ENCODE measurements at regions not wholly inside any gene's neighbourhood (a gene's known extent, or its start where the extent isn't known, plus 50 kb on each side); places are given as distances from the start of the nearest gene placed in this dataset.
A peak's percentile ranks its signal among the peaks of the same experiment; 100 is the strongest.
"Not testable (repeated sequence)": the region's sequence is repeated elsewhere in the genome, so short reads cannot be mapped to it uniquely, and the experiment has no call there.

DNA sequence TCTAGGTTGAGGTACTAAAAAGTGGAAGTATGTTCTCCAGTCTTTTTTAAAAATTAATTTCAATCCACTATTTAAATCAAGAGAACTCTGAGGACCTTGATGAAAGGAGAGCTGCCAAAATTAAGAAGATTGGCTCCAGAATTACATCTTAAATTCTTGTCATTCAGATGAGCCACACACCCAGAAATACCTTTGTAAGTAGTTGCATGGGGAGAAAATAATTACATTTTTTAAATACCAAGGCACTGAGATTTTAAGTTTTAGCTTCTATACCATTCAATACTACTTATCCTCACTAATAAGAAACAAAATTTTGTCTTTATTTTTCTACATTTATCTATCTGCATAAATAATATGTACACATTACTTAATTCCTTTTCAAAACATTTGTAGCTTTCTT is 1132.8 kb downstream of the OTOL1 start:
- DNase-seq (ENCODE audit: low read depth), result no peak
- TF ChIP-seq, protein P1, sequence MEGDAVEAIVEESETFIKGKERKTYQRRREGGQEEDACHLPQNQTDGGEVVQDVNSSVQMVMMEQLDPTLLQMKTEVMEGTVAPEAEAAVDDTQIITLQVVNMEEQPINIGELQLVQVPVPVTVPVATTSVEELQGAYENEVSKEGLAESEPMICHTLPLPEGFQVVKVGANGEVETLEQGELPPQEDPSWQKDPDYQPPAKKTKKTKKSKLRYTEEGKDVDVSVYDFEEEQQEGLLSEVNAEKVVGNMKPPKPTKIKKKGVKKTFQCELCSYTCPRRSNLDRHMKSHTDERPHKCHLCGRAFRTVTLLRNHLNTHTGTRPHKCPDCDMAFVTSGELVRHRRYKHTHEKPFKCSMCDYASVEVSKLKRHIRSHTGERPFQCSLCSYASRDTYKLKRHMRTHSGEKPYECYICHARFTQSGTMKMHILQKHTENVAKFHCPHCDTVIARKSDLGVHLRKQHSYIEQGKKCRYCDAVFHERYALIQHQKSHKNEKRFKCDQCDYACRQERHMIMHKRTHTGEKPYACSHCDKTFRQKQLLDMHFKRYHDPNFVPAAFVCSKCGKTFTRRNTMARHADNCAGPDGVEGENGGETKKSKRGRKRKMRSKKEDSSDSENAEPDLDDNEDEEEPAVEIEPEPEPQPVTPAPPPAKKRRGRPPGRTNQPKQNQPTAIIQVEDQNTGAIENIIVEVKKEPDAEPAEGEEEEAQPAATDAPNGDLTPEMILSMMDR (IDR thresholded peaks at IDR 0.05; ENCODE audit: insufficient read depth, low read depth, low read length, missing control alignments), result no peak
- no peak overlapping the region for H3K4me3 ChIP-seq (ENCODE audit: low read length)

DNA sequence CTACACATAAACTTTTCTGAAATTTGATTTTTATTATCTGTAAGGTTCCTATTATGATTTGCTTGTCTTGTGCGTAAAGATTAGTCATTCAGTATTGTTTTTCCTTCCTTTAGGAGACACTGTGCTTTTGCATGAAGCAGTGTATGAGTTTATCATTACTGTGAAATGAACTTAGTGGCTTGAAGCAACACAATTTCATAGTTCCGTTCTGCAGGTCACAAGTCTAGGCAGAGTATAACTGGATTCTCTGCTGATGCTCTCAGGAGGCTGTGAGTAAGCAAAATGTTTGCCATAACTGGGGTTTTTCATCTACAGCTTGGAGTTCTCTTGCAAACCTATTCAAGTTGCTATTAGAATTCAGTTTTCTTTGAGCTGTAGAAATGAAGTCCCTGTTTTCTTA is 1136.1 kb downstream of the OTOL1 start:
- DNase-seq (ENCODE audit: low read depth), result peak; percentile 67
- H3K4me3 ChIP-seq (ENCODE audit: low read length), result no peak overlapping the region
- TF ChIP-seq, protein P1 (IDR thresholded peaks at IDR 0.05; ENCODE audit: insufficient read depth, low read depth, low read length, missing control alignments), result no peak

DNA sequence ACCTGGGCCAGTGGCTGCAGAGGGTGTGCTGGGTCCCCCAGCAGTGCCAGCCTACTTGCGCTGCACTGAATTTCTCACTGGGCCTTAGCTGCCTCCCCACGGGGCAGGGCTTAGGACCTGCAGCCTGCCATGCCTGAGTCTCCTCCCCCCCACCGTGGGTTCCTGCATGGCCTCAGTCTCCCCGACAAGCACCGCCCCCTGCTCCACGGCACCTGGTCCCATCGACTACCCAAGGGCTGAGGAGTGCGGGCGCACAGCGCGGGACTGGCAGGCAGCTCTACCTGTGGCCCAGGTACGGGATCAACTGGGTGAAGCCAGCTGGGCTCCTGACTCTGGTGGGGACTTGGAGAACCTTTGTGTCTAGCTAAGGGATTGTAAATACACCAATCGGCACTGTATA is 1143.6 kb downstream of the OTOL1 start:
- not testable (repeated sequence) for H3K4me3 ChIP-seq (ENCODE audit: low read length); DNase-seq (ENCODE audit: low read depth)

DNA sequence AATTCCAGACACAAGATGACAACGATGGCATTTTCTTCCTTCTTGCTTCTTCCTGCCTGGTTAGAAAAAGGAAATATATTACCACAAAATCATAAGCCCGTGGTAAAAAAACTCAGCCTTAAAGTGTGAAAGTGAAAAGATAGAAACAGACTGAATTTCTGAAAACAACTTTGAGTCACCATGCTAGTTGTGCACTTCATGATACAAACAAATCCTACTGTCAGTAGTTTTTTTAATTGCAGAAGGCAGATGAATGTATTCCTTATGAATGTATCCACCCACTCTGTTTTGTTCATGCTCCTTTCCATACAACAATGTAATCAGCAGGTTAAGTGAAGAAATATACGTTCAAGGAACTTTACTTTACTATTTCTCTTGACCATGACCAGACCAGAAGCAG is 1144.7 kb downstream of the OTOL1 start:
- DNase-seq (ENCODE audit: low read depth), result no peak
- TF ChIP-seq, protein P1 (IDR thresholded peaks at IDR 0.05; ENCODE audit: insufficient read depth, low read depth, low read length, missing control alignments), result no peak
- no peak overlapping the region for H3K4me3 ChIP-seq (ENCODE audit: low read length)

DNA sequence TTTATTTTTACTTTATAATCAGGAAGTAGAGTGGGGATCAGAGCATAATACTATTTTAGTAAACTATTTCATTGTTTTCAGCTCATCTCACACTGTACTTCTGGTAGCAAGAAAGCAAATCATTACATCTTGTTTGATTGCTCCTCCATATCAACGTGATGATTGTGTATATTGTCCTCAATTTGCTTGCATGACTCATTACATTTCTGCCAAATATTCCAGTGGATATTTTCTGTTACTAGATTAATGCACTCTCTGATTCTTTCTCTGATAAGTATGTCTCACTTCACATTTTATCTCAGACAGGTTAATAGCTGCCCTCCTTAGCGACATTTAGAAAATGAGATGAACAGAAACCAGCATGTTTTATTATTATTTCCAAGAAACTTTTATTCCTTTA is 1145.3 kb downstream of the OTOL1 start:
- DNase-seq (ENCODE audit: low read depth), result no peak
- TF ChIP-seq, protein P1 (IDR thresholded peaks at IDR 0.05; ENCODE audit: insufficient read depth, low read depth, low read length, missing control alignments), result no peak

DNA sequence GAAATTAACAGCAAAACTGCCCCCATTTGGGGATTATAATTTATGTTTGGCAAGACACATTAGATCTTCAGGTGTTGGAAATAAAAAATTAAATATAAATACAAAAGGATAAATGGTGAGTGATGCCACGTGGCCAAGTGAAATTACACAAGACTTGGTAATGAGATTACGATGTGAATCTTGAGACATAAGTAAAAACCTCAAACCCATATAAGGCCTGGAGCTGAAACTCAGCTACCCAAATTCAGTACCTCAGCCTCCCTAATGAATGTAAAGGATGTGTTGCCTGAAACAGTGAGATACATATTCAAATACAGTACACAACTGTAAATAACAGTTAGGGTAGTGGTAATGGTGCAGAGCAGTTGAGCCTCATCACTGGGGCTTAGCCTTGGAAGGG is 1146.6 kb downstream of the OTOL1 start:
- TF ChIP-seq, protein P1 (IDR thresholded peaks at IDR 0.05; ENCODE audit: insufficient read depth, low read depth, low read length, missing control alignments), result no peak
- H3K4me3 ChIP-seq (ENCODE audit: low read length), result no peak overlapping the region
- DNase-seq (ENCODE audit: low read depth), result peak; percentile 20

More for the DNA sequence above, 1145.3 kb downstream of the OTOL1 start:
- H3K4me3 ChIP-seq (ENCODE audit: low read length), result no peak overlapping the region

DNA sequence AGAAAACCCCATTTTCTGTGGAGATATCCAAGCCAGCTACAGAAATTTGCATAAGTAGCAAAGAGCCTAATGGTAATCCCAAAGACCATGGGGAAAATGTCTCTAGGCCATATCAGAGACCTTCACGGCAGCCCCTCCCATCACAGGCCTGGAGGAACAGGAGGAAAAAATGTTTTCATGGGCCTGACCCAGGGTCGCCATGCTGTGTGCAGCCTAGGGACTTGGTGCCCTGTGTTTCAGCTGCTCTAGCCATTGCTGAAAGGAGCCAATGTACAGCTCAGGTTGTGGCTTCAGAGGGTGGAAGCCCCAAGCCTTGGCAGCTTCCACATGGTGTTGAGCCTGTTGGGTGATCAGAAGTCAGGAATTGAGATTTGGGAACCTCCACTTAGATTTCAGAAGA is 1150.7 kb downstream of the OTOL1 start:
- no peak overlapping the region for H3K4me3 ChIP-seq (ENCODE audit: low read length)
- DNase-seq (ENCODE audit: low read depth), result no peak
- TF ChIP-seq, protein P1 (IDR thresholded peaks at IDR 0.05; ENCODE audit: insufficient read depth, low read depth, low read length, missing control alignments), result no peak

DNA sequence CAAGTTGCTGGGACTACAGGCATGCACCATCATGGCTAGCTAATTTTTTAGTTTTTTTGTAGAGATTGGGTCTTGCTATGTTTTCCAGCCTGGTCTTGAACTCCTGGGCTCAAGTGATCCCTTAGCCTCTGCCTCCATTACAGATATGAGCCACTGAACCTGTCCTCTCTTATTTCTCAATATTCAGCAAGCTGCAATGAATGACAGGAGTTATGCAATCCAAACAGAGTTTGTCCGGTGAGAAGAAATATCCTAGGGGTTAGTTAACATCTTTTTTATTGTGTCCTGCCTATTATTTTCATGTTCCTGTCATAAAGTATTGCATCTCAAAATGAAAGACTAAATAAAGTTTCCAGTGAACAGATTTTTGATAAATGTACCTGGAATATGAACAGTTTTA is 1161.4 kb downstream of the OTOL1 start:
- peak; percentile 44 for DNase-seq (ENCODE audit: low read depth)
- TF ChIP-seq, protein P1 (IDR thresholded peaks at IDR 0.05; ENCODE audit: insufficient read depth, low read depth, low read length, missing control alignments), result no peak
- H3K4me3 ChIP-seq (ENCODE audit: low read length), result no peak overlapping the region

Data from epithelial cell of esophagus (primary cell).